A673 (cell line): ENCODE measurements at regions not wholly inside any gene's neighbourhood (a gene's known extent, or its start where the extent isn't known, plus 50 kb on each side); places are given as distances from the start of the nearest gene placed in this dataset.

Experiments
- EZH2 ChIP-seq: fragments of 200-600 bp; sonication (generic); IDR thresholded peaks from 2 replicates; pipeline ENCODE4 v1.6.1; 2017; ENCODE audit warnings: borderline replicate concordance, low read depth, mild to moderate bottlenecking, mixed read lengths, antibody characterized with exemption, low read length; ENCODE audit not compliant: poor library complexity, severe bottlenecking
- TF ChIP-seq, protein P1 (sequence below): fragments of 300-800, 200-600 bp; sonication (generic); conservative IDR thresholded peaks from 2 replicates; pipeline ENCODE4 v1.5.1; 2017; ENCODE audit warnings: low read depth, mild to moderate bottlenecking, antibody characterized with exemption, low read length, moderate library complexity, mixed read lengths

DNA sequence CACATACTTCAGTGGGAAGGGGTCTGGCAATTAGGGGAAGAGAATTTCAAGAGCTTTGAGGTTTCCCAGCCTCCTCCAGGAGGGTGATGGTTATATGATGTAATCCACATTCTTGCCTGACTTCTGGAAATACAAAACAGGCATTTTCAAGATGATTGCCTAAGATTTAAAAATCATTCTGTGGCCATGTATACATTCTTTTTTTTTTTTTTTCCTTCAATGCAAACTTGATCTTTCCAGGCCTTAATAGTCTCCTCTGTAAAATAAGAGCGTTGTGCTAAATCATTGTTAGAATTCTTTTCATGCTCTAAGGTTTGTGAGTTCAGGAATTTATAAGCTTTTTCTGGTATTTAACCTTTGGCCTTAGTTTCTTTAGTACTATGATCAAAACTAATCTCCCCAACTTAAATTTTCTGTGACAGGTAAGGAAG lies 192.3 kb upstream of the HMCN1 start:
- TF ChIP-seq, protein P1, sequence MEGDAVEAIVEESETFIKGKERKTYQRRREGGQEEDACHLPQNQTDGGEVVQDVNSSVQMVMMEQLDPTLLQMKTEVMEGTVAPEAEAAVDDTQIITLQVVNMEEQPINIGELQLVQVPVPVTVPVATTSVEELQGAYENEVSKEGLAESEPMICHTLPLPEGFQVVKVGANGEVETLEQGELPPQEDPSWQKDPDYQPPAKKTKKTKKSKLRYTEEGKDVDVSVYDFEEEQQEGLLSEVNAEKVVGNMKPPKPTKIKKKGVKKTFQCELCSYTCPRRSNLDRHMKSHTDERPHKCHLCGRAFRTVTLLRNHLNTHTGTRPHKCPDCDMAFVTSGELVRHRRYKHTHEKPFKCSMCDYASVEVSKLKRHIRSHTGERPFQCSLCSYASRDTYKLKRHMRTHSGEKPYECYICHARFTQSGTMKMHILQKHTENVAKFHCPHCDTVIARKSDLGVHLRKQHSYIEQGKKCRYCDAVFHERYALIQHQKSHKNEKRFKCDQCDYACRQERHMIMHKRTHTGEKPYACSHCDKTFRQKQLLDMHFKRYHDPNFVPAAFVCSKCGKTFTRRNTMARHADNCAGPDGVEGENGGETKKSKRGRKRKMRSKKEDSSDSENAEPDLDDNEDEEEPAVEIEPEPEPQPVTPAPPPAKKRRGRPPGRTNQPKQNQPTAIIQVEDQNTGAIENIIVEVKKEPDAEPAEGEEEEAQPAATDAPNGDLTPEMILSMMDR = no peak
- no peak for TF ChIP-seq EZH2
